SIG-M5 treated with dmso at 0.1 percent for 504 hours (cell line): ENCODE measurements at regions not wholly inside any gene's neighbourhood (a gene's known extent, or its start where the extent isn't known, plus 50 kb on each side); places are given as distances from the start of the nearest gene placed in this dataset.

Experiments
- DNase-seq: peaks from one replicate; lab custom pipeline; 2025; ENCODE audit not compliant: unreplicated experiment; lab: John Stamatoyannopoulos, UW

DNA sequence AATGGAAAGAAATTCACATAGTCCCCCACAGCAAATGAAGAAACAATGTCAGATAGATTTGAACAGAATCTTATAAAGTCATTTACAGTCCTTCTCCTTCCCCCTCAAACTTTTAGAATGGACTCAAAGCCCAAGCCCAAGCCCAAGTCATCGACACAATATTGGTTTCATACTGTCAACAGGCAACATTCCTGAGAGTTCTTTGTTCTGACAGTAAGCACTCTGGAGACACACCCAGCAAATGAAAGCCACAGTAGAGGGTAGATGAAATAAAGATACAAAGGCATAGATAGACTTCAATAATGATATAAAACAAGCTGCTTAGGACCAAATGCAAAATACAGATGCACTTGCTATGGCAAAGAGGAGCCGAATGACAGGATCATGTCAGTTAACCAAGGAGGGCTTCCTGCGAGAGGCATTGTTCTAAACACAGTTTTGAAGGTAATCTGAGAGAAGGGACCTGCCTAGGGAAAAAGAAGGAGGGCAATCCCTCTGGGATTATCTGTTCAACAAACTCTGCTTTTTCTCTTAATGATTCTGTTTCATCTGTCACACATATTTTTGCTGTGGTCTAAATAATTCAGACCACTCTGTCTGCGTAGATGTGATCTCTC lies 97.1 kb upstream of the MAP4K3 start:
- no peak for DNase-seq

DNA sequence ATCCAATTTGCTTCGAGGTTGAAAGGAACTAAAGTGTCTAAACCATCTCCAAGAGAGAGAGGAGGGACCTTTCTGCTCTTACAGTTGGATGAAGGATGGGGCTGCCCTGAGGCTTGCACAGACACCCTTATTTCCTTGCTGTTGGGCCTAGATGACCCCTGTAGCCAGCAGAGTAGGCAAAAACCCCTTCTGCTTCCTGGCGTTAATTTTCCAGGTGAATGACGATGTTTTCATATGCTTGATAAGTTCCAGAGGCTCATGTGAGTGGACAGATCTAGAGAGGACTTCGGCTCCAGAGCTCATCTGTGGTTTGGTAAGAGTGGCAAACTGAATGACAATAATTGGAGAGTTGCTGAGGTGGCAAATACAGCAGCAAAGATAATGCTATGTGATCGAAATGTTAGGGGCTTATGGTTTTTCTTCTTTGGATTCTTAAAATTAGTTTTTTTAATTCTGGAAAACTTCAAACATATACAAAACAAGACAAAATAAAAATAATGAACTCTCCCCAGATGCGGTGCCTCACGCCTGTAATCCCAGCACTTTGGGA lies 98.6 kb upstream of the MAP4K3 start:
- DNase-seq = no peak

DNA sequence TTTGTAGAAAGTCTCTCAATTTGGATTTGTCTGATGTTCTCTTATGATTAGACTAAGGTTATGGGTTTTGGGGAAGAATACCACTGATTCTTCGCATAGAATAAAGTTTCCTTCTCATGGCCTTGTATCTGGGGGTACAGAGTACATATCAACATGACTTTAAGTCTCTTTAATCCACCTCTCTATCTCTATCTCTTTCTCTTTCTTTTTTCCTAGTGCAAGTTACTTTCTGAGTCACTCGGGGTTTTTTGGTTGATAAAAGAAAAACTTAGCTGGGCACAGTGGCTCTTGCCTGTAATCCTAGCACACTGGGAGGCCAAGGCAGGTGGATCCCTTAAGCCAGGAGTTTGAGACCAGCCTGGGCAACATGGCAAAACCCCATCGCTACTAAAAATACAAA lies 100.1 kb upstream of the MAP4K3 start:
- DNase-seq = no peak

DNA sequence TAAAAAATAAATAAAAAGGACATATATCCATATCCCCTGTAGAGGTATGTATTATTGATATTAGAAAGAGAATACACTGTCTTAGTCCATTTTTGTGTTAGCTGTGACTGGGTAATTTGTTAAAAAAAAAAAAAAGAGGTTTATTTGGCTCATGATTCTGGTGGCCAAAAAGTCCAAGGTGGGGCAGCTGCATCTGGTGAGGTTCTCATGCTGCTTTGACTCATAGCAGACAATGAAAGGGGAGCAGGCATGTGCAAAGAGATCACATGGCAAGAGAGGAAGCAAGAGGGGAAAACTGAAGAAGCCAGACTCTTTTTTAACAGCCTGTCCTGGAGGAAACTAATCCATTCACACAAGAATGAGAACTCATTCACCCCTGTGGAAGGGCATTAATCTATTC lies 101.6 kb upstream of the MAP4K3 start:
- no peak for DNase-seq

DNA sequence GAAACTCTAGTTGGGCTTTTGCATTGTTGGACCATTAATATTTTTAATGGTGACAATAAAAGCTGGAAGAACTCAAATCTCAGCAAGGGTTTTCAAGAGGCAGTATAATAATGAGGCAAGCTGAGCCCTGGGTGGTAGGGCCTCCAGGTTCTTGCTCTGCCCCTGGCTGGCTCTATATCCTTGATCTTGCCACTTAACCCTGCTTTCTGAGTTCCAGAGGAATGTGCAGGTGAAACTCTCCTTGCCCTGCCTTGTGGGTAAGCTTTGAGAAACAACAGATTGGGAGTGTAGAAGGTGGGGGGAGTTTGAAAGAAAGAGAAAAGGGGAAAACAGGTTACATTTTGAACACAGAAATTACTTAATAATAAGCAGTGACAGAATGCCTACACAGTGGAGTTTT lies 103.3 kb upstream of the MAP4K3 start:
- DNase-seq = no peak

DNA sequence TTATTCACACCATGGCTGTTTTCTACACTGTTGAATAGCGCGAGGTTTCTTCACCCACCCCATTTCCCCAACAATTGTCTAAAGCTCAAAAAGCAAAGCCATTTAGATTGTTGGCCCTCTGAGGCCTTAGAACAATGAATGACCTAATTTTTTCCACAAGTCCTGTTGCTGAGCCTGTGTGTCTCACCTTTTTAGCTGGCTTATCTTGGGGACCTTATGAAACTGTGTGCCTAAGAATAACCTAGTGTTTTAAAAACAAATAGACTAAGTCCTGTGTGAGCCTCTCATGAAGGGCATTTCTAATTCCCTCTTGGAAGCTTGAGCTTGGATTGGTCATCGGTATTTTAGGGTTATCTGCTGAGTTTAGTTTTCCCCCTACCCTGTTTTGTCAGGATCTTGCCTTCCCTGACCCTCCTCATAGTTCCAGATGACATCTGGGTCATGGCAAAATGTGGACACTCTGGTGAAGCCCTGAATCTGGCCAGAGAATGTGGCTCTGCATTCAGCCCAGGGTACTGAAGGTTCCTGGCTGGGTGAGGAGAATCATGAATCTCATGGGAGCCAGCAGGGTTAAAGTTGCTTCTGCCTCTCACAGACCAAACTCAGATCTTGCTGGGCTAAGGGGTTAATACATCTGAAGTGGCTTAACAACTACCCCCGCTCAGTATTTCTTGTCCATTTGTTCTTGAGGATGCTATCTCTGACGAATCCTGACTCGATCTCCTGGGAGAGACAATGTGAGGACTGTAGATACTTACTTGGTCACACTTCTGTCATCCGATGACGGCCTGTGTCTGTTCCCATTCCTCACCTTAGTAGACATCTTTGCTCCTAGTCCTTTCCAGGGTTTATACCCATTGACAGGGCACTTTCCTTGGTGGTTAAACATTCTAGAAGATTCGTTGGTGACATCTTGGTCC lies 104.2 kb upstream of the MAP4K3 start:
- no peak for DNase-seq

DNA sequence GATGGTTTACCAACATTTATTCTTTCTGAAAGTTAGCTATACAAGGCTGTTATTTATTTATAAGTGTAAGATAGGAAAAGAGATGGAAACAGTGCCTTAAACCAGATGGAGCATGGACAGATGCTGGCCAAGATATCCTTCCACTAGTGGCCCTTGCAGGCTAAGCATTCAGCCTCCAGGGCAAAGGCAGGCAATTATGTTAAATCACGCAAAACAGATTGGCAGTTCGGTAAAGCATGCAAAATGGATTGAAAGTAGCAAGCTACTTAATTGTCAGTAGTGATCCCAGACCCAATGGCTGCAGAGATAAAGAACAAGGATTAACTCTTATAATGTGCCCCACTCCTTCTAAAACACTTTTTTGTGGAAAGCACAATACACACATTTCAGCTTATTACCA lies 105.4 kb upstream of the MAP4K3 start:
- no peak for DNase-seq

DNA sequence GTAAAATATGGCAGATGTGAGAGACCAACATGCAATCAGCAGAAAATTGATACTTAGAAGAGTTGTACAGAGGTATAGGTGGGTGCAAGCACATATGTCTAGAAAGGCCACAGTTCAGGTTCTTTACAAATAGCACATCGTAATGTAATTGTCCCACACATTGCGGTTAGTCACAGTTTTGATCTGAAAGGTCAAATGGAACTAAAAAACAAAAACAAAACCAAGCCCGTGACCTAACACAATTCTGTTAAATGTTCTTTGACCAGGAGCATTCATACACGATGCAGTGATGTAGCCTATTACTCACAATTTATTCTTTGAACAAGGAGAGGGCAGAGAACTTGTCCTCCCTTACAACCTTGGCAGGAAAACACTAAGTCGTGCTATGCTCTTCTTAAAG lies 108.9 kb upstream of the MAP4K3 start:
- no peak for DNase-seq

DNA sequence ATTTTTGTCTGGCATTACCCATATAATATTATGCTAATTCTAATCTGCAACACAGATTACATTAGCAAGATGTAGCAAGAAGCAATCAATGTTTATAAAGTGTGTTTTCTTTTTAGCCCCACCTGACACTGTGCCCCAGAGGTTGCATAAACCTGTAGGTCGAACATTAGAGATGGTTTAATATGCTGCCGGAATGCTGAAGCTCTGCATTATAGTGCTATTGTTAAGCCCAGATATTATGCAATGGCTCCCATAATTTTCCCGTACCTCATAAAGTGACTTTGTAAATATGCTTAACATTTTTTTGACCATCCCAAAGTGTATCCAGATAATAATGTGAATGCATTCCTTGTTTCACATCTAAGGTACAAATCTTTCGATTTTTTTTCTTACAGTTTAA lies 109.3 kb upstream of the MAP4K3 start:
- no peak for DNase-seq

DNA sequence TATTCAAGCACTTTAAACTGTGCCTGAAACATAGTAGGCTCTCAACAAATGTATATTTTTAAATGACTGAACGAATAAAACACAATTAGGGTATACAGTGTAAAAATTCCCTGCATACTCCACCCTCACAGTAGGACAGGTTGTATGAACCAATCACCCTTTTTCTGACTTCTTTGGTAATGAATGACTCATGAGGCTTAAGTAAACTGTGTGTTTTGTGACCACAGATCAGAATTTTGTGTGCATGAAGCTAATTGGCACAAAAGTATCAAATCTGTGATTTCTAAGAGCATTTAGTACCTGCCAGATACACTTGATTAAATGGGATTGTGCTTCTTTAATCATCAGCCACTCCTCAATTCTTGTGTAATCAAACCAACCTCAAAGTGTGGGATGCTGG lies 109.9 kb upstream of the MAP4K3 start:
- DNase-seq = no peak

DNA sequence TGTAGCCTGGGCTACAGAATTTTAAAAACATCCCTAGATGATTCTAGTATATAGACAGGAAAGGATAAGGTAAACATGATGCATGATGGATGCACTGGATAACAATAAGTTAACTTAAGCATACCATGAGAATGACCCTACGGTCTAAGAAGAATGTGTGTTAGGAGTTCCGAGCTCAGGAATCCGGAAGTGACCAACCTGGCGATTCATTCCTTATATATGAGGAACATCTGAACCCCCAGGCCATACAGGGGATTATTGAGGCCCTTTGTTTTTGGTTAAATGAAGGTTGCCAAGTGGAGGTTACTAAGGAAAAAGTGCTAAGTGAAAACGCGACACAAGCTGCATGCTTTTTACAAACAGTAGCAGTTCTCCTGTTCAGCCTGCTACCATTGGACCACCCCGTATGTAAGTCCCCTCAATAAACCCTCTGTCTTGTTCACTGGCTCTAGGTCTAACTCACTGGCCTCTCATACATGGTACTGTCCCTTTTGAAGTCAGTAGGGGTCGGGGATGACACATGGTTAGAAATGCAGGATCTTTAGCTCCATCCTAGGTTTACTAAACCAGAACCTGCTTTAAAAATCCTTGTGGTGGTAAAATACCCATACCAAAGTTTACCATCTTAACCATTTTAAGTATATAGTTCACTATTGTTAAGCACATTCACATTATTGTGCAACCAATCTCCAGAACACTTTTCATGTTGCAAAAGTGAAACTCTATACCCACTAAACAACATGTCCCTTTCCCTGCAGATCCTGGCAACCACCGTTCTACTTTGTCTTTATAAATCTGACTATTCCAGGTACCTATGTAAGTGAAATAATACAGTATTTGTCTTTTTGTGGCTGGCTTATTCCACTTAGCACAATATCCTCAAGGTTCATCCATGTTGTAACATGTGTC lies 111.0 kb upstream of the MAP4K3 start:
- no peak for DNase-seq

DNA sequence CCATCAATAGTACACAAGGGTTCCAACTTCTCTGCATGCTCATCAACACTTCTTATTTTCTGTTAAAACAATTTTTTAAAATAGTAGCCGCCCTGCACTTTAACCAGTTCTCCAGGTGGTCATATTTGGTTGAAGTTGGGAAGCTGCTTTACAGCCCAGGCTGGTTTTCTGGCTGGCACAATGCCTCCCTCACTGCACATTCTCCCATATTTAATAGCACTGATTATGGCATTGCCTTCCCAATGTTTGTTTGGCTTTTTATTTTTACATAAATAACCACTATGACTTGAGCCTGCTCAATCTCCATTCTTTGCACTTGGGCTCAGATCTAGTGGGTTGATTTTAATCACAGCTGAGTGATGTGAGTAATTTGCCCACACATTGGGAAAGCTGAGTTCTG lies 111.9 kb upstream of the MAP4K3 start:
- no peak for DNase-seq

DNA sequence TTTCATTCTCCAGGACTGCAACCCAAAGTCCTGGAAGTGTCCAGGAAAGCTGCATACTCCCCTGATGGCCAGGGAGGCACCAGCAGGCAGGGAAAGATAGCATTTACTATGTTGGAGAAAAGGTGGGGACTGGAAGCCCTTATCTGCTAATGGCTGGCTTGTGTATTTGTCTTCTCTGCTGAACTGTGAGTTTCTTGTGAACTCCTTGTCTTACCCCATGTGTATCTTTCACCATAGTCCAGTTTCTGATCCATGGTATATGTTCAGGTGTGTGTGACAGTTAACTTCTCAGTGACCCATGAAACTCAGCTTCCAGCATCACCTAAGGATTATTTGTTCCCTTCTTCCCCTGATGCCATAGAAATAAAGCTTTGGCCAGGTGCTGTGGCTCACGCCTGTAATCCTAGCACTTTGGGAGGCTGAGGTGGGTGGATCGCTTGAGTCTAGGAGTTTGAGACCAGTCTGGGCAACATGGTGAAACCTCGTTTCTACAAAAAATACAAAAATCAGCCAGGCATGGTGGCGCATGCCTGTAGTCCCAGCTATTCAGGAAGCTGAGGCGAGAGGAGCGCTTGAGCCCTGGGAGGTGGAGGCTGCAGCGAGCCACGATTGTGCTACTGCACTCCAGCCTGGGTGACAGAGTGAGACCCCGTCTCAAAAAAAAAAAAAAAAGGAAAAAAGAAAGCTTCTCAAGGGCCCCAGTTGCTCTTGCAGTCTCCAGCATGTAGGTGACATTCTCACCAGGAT lies 112.8 kb upstream of the MAP4K3 start:
- DNase-seq = no peak

DNA sequence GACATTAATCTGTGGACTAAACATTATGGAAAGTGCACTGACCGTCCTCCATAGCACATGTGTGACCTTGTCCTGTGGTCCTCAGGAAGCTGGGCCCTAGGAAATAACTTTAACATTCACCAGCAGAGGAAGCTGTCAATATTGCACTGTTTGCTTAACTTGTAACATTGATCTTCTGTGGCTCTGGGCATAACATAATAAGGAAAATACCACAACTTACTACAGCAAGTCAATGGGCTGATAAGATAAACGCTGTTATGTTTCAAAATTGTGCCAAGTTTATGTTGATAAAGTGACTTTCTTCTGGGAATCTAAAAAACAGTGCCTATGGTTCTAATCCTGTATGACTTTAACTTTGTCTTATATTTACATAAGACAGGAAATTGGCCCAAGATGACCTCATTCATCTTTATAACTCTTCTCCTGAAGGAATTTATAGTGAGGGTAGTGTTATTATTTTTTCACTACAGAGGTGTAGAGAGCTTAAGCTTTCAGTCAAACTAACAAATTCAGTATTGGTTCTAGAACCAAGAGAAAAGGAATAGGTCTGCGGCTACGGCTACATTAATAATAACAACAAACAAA lies 113.7 kb upstream of the MAP4K3 start:
- DNase-seq = no peak

DNA sequence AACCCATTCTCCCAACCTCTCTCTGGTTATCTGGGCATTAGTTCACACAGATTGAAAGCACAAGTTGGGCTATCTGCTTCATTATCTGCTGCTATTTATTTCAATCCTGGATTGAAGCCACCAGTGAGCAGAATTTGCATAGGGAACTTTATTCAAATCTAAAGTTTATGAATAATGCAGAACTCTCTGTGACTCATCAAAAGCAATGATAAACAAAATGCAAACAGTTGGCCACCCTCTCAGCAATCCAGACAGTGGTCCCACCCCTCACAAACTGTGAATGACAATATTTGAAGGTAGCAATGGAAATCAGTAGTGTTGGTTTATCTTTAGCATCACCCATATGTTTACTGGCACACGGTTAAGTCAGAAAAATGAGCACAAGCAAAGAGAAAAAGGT lies 106.8 kb upstream of the TMEM178A start:
- no peak for DNase-seq

DNA sequence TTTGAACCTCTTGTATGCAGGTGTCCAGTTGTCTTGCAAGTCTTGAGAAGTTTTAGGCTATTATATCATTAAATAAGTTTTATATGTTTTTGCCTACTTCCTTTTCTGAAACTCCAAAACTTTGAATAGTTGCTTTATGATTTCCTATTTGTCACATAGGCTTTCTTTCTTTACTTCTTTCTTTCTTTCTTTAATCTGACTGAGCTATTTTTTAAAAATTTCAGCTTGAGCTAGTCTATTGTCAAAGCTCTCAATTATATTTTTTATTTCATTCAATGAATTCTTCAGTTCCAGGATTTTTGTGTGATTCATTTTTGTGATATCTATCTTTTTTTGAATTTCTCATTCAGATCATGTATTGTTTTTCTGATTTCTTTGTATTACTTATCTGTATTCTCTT lies 102.1 kb upstream of the TMEM178A start:
- no peak for DNase-seq

DNA sequence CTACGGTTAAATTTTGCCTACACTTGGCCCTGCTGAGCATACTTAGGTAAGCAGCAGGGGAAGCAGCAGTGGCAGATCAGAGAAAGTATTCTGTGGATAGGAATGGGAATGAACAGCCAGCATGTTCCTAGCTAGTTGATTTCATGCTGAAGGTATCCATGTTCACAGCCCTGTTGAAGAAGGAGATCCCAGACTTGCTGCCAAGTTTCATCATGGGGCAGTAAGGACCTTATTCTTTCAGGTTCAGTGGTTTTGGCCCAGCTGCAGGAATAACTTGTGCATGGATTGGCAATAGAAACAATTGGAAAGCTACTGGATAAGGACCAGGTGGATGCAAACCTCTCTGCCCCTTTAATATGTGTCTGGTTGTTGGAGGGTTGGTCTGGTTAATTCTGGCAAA lies 98.2 kb upstream of the TMEM178A start:
- DNase-seq = no peak

DNA sequence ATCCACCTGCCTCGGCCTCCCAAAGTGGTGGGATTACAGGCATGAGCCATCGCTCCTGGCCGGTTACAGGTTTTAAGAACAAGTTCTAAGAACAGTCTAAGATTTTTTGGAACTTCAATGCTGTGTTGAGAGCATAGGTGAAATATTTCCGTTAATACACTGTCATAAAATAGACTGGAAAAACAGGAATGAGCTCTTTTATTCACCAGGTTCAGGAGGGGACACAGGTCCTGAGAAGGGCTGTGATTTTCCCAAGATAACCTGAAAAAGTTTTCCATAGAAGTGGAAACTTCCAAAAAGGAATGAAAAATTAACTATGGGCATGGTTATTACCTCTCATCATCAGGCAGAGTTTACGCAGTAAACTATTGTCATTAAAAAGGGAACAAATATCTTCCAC lies 97.6 kb upstream of the TMEM178A start:
- DNase-seq = peak; percentile 5

DNA sequence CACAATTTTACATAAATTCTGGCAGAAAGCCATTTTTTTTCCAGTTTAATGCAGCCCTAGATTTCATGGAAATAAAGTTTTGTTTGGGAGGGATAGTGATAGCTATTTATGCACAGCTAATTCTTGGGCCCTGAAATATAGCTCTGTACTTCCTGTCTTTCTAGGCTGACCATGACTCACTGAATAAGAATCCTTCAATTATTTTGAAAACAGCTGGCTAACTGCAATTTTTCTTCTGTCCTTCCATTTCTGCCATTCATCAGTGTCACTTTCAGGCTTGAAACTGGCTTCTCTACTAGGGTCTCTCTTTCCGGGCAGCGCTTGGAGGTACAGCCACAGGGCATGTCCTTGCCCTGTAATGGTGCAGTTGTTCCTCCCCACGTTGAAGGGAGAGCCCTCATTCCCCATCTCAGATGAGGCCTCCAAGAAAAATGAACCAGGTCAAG lies 97.1 kb upstream of the TMEM178A start:
- peak; percentile 7 for DNase-seq

DNA sequence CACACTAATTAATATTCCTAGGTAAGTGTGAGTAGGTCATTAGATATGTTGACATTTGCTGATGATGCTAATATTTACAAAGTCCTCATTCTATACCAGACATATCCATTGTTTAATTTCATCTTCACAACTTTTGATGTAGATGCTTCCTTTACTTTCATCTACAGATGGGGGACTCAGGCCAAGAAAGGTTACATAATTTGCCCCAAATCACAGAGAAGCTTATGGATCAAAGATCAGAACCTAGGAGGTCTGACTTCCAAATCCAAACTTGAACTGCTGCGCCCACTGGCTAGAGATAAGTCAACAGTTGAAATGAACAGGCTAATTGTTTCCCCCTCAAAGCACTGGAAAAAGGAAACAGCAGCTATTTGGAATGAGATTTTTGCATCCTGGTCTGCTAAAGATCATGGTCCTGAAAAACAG lies 95.6 kb upstream of the TMEM178A start:
- no peak for DNase-seq
